ENCODE measurements at regions not wholly inside any gene's neighbourhood (a gene's known extent, or its start where the extent isn't known, plus 50 kb on each side); places are given as distances from the start of the nearest gene placed in this dataset.
"Not testable (repeated sequence)": the region's sequence is repeated elsewhere in the genome, so short reads cannot be mapped to it uniquely, and the experiment has no call there.

DNA sequence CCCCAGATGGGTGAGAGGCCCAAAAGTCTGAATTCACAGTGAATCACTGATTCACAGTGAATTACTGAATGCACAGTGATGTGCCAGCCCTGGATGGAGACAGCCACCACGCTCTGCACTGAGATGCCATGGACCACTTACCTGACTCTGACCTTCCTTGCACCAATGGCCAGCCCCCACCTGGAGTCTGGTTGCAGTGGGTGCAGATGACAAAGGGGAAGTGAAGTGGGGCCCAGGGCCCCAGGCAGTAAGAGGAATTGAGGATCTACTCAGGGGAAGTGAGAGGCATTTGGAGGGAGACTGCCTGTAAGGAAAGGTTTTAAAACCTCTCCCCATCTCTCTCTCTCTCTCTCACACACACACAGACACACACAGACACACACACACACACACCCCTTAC lies 412.1 kb downstream of the CYLC2 start:
- no peak for DNase-seq

DNA sequence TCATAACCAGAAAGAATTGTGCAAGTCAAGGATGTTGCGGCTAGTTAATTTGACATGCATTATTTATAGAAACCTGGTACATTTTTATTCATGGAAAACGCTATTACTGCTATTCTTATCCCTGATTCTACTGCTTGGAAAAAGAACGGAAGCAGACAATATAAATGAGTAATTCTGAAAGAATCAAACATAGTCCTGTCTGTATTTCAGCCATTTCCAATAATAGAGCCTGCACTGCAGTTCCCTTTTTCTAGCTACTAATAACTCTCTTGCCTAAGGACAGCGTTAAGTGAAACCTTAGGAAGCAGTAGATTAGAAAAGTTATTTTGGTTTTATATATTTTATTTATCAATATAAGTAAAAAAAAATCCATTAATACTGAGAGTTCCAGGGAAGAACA lies 414.9 kb downstream of the CYLC2 start:
- no peak for DNase-seq

DNA sequence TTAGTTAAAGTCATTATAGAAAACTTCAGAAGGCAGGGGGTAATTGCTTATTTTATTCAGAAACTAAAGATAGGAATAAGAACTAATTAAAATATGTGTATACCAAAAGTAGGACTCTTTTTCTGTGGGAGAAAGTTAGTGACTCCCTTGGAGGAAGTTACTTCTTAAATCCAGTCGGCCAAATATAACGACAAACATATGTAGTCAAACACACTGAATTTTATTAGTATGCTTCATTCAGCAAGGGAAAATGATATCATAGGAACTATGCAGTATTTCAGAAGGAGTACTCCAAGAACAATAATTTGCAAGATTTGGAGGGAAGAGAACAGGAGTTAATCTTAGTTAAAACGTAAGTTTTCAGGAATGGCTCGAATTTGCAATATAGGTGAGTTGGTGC lies 432.6 kb downstream of the CYLC2 start:
- no peak for DNase-seq

GRCh38 chr9:103430469-103430868 lies 435.3 kb downstream of the CYLC2 start:
- no peak for DNase-seq

GRCh38 chr9:103431809-103432208 lies 436.7 kb downstream of the CYLC2 start:
- no peak for DNase-seq

DNA sequence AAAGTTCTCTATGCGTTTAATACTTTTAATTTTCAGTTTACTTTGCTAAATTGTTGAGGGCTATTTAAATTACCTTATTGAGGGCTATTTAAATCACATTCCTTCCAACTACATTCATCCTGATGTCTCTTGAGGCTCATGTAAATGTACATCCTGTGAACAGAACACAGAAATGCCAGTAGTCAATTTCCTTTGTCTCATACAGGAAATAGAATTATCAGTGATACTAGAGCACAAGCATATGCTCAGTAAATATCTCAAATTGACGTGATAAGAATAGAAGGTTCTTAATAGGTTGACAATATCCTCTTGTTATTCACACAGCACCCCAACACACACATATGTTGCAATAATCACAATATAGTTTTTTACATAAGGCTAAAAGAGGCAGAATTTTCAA lies 449.0 kb downstream of the CYLC2 start:
- DNase-seq = no peak

- no peak for DNase-seq
These were observed 463.7 kb downstream of the CYLC2 start for GRCh38 chr9:103458826-103459225.

- DNase-seq = no peak
These were observed 476.1 kb downstream of the CYLC2 start for GRCh38 chr9:103471241-103471640.

GRCh38 chr9:103474156-103474555 lies 479.0 kb downstream of the CYLC2 start:
- no peak for DNase-seq

DNA sequence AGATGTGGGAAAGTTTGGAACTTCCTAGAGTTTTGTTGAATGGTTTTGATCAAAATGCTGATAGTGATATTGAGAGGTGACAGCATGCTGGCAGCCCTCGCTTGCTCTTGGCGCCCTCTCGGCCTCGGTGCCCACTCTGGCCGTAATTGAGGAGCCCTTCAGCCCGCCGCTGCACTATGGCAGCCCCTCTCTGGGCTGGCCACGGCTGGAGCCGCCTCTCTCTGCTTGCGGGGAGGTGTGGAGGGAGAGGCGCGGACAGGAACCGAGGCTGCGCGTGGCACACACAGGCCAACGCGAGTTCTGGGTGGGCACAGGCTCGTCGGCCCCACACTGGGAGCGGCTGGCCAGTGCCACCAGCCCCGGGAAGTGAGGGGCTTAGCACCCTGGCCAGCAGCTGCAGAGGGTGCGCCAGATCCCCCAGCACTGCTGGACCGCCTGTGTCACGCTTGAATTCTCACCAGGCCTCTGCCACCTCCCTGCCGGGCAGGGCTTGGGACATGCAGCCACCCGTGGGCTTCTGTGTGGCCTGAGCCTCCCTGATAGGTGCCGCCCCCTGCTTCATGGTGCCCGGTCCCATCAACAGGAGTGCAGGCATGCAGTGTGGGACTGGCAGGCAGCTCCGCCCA lies 488.5 kb downstream of the CYLC2 start:
- no peak for DNase-seq

DNA sequence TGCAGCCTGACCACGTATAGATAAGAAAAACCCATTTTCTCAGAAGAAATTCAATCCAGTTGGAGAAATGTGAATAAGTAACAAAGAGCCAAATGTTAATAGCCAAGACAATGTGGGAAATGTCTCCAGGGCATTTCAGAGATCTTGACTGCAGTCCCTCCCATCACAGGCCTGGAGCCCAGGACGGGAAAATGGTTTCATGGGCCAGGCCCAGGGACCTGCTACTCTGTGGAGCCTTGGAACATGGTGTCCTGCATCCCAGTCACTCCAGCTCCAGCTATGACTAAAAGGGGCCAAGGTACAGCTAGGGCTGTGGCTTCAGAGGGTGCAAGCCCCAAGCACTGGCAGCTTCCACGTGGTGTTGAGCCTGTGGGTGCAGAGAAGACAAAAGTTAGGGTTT lies 490.0 kb downstream of the CYLC2 start:
- DNase-seq = no peak

GRCh38 chr9:103514767-103515166 lies 519.6 kb downstream of the CYLC2 start:
- no peak for DNase-seq

DNA sequence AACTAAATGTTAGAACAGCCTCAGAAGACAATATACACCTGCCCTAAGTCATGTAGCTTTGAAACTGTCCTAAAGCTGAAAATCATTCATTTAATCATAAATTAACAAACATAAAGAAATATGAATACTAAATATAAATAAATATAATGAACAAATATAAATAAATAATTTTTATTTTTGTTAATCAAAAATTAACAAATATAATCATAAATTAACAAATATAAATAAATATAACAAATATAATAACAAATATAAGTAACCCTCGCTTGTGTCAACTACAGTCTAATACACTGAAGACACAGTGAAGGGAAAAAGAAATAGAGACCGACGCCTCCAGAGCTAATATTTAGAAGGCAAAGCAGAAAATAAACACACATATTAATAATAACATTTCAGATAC lies 527.3 kb downstream of the CYLC2 start:
- DNase-seq = no peak

GRCh38 chr9:103530934-103531333 lies 535.8 kb downstream of the CYLC2 start:
- no peak for DNase-seq

DNA sequence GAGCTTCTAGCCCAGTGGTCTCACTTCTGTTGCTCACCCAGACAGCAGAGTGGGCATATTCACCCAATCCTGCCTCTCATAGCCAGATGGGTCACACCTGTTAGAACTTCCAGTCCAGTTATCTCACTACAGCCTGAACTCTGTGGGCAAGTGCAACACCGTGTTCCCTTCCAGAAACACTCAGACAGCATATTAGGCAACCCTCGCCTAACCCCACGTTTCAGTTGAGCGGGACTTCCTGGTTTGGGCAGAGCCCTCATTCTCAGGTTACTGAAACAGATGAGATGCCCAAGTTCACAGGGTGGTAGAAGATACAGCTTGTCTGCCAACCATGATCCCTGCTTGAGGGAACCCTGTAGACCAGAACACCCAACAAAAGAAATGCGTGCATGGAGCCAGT lies 538.2 kb downstream of the CYLC2 start:
- DNase-seq = no peak

- no peak for DNase-seq
These were observed 542.3 kb downstream of the CYLC2 start for GRCh38 chr9:103537426-103537825.

- DNase-seq = no peak
These were observed 548.8 kb upstream of the SMC2 start for GRCh38 chr9:103545260-103545659.

DNA sequence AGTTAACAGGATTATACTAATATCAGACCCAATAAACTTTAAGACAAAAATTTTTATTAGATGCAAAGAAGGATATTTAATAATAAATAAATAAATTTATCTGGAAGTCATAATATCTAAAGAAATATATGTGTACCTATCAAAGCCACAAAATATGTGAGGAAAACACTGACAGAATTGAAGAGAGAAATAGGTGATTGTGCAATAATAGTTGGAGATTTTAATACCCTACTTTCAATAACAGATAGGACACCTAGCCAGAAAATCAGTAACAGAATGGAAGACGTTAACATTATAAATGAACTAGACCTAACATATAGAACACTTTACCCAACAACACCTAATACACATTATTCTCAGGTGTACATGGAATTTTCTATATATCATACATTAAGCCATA lies 541.4 kb upstream of the SMC2 start:
- no peak for DNase-seq

- DNase-seq = no peak
These were observed 520.1 kb upstream of the SMC2 start for GRCh38 chr9:103574056-103574455.

GRCh38 chr9:103586721-103587120 lies 507.4 kb upstream of the SMC2 start:
- no peak for DNase-seq

DNA sequence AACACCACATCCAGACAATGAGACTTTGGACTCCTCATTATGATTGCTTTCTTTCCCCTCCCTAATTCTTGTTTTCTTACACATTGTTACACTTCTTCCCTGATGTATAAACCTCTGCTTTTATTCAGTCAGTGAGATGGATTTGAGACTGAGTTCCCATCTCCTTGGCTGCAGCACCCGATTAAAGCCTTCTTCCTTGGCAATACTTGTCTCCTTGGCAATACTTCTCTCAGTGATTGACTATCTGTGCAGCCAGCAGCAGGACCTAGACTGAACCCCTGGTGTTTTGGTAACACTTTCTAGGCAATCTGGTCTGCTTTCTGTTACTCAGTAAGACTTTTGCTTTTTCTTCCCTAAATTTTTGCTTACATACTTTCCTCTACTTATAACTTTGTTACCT lies 492.8 kb upstream of the SMC2 start:
- DNase-seq = no peak

- DNase-seq = not testable (repeated sequence)
These were observed 482.2 kb upstream of the SMC2 start for GRCh38 chr9:103611950-103612349.

DNA sequence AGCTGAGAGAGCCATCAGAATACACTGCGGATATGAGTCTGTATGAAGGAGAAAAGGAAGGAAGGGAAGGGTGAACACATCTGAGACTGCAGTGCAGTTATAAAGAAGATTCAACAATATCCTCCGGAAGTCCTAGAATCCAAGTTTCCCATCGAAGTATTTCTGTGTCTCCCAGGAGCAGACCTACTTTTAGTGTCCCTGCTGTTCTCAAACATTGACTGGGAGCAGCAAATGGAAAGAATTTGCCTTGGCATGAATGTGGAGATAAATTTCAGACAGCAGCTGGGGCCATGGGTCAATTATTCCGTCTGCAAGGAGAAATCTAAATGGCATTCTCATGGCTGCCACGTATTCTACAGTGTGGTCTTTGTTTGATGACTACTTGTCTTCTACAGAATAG lies 478.1 kb upstream of the SMC2 start:
- DNase-seq = no peak

DNA sequence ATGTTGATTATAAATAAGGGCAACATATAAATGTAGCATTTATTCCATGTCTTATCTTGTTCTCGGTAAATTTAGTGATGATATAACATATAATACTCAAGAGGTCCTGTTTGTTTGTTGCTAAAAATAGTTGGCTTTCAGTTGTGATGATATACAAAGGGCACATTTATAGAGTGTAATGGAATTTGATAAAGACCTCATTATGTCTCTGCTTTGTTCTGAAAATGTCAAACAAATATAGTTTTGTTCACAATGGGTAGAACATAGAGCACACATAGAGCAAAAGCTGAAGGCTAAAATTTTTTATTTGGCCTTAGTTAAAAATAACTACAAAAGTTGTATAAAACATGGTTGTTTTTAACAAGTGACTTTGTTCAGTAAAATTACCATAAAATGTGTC lies 477.1 kb upstream of the SMC2 start:
- no peak for DNase-seq

GRCh38 chr9:103625161-103625804 lies 468.8 kb upstream of the SMC2 start:
- no peak for DNase-seq
